ENCODE measurements at regions not wholly inside any gene's neighbourhood (a gene's known extent, or its start where the extent isn't known, plus 50 kb on each side); places are given as distances from the start of the nearest gene placed in this dataset.
A peak's percentile ranks its signal among the peaks of the same experiment; 100 is the strongest.

GRCh38 chr6:56821005-56821432 lies 133.9 kb upstream of the BEND6 start (continued):
- TF ChIP-seq SNAPC4 (CRISPR knock-in tag; IDR thresholded peaks at IDR 0.05) (no peak), GFI1 (CRISPR knock-in tag; IDR thresholded peaks at IDR 0.05; ENCODE audit: borderline replicate concordance) (peak; percentile 86), NCOA2 (CRISPR knock-in tag; IDR thresholded peaks at IDR 0.05) (no peak; the same call in 1 of the 2 replicates), KLF13 (CRISPR knock-in tag; IDR thresholded peaks at IDR 0.05) (no peak), KAT8 (CRISPR knock-in tag; IDR thresholded peaks at IDR 0.05) (no peak), PTBP1 (IDR thresholded peaks at IDR 0.05; ENCODE audit: low read depth, low read length, poor library complexity, severe bottlenecking) (no peak), PHF8 (CRISPR knock-in tag; IDR thresholded peaks at IDR 0.05) (no peak), CAMTA2 (CRISPR knock-in tag; IDR thresholded peaks at IDR 0.05; ENCODE audit: borderline replicate concordance) (no peak), ZNF34 (CRISPR knock-in tag; IDR thresholded peaks at IDR 0.05; ENCODE audit: borderline replicate concordance) (no peak), ZNF547 (CRISPR knock-in tag; IDR thresholded peaks at IDR 0.05) (no peak), ZNF567 (CRISPR knock-in tag; IDR thresholded peaks at IDR 0.05; ENCODE audit: borderline replicate concordance) (no peak), TARDBP (CRISPR knock-in tag; IDR thresholded peaks at IDR 0.05) (no peak), HNRNPK (IDR thresholded peaks at IDR 0.05; ENCODE audit: low read depth, low read length, poor library complexity, severe bottlenecking) (no peak), RBM39 (IDR thresholded peaks at IDR 0.05; ENCODE audit: low read depth, low read length, poor library complexity, severe bottlenecking) (no peak), HINFP (CRISPR knock-in tag; IDR thresholded peaks at IDR 0.05; ENCODE audit: low read depth) (no peak), ZNF281 (CRISPR knock-in tag; IDR thresholded peaks at IDR 0.05; ENCODE audit: borderline replicate concordance) (no peak), IRX3 (CRISPR knock-in tag; IDR thresholded peaks at IDR 0.05; ENCODE audit: borderline replicate concordance, low read depth) (no peak), NR0B2 (CRISPR knock-in tag; IDR thresholded peaks at IDR 0.05) (no peak), ZNF180 (CRISPR knock-in tag; IDR thresholded peaks at IDR 0.05; ENCODE audit: borderline replicate concordance, low read depth) (no peak), GTF2F1 (IDR thresholded peaks at IDR 0.05; ENCODE audit: low read length) (no peak), ISL2 (CRISPR knock-in tag; IDR thresholded peaks at IDR 0.05) (no peak), ZNF720 (CRISPR knock-in tag; IDR thresholded peaks at IDR 0.05) (no peak)

Data from HepG2 (cell line).